HG02970 (cell line): ENCODE measurements at regions not wholly inside any gene's neighbourhood (a gene's known extent, or its start where the extent isn't known, plus 50 kb on each side); places are given as distances from the start of the nearest gene placed in this dataset.
"Not testable (repeated sequence)": the region's sequence is repeated elsewhere in the genome, so short reads cannot be mapped to it uniquely, and the experiment has no call there.

Source experiments
- ATAC-seq: cut with Tn5 transposase; IDR thresholded peaks from one replicate; pipeline ENCODE4 v1.9.1; 2021; ENCODE audit warnings: mild to moderate bottlenecking, moderate library complexity, moderate number of reproducible peaks; ENCODE audit not compliant: unreplicated experiment, low FRiP score

DNA sequence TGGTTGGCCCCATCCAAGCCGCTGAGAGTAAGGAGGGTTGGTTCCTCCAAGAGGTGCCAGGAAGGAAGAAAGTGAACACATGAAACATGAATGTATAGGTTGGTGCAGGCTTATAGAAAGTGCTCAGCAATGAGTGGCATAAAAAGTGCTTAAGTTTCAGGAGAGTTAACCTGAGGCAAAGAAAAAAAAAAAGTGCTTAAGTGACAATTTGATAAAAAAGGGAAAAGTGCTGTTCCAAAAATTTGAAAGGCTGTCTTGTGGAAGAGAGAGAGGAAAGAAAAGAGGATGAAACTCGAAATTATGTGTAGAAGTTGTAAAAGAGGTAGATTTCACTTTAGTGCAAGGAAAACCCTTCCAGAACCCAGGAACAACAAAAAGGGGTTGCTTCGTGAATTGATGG is 85.5 kb upstream of the MAP4K4 start:
- ATAC-seq = no peak

DNA sequence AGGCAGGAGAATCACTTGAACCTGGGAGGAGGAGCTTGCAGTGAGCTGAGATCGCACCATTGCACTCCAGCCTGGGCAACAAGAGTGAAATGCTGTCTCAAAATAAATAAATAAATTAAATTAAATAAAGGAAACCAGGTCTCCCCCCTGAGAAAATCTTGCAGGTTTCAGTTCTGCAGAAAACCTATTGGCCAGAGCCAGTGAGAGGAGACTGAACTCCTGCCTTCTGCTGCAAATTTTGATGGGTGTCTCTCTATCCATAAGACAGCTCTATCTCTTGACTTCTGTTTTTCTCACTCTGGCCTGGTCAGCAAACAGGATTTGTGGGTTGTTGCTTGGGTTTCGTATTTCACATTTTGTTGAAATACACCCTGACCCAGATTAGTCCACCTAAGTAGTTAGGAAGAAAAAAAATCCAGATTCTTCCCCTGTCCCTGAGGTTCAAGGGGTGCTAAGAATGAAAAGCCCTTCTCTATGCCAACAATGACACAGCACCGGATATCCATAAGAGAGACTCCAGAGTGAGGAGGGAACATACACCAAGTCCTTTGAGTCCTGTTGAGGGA is 86.7 kb upstream of the MAP4K4 start:
- no peak for ATAC-seq

DNA sequence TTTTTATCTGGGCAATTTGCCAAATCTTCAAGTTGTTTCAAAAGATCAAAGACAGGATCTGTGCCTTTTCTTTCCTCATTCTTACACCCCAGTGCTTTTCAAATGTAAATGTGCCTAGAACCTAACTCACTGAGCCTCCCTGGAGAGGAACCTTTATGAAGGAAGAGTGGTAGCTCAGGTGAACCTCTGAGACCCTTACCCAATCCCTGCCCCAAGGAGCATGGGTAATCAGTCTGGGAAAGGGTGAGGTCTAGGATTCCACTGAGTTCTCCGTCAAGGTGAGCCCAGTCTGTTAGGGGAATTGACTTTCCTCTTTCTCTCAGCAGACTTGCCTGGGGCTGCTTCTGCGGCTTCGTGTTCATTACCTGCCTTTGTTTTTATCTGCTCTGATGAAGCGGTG is 88.1 kb upstream of the MAP4K4 start:
- ATAC-seq = no peak

DNA sequence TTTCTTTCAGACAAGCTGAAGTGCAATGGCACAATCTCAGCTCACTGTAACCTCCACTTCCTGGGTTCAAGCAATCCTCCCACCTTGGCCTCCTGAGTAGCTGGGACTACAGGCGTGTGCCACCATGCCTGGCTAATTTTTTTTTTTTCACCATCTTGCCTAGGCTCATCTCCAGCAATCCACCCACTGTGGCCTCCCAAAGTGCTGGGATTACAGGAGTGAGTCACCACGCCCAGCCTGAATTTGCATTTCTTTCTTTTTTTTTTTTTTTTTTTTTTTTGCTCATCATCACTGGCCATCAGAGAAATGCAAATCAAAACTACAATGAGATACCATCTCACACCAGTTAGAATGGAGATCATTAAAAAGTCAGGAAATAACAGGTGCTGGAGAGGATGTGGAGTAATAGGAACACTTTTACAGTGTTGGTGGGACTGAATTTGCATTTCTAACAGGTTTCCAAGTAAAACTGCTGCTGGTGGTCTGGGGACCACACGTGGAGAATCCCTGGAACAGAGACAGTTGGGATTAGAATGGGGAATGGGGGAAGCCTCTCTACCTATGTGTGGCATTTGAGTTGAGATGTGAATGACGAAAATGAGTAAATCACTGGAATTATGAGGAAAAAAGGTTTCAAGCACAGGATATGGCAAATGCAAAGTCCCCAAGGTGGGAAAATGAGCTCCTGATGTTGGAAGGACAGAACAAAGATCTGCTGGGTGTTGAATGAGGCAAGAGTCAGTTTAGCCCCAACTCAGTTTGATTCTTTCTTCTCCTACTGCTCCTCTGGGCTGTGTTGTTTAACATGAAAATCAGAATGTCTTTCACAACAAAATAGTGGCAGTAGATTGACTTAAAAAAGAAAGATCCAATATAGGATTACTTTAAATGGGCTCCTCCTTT is 88.8 kb upstream of the MAP4K4 start:
- no peak for ATAC-seq

DNA sequence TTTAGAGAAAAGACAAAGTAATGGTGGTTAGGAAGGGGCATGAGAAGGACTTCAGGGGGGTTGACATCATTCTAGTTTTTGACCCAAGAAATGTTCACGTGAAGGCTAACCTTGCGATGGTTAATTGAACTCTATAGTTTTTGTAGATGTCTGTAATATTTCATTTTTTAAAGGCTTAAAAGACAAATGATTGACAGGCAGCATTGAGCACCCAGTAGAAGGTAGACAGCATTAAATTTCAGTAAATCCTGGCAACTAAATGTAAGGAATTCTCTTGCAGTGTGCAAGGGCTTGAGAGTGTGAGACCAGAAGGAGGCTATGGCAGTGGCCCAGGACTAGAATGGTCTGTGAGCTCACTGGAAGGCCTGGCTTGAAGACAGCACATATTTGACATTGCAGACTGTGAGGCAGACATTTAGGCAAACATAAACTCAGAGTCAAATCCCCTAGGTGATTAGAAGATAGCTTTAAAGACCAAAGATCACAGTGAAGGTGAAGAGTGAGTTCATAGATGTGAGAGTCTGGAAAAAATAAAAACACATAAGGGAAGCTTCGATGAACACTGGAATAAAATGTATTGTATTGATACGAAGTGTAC is 100.1 kb upstream of the MAP4K4 start:
- ATAC-seq = no peak

DNA sequence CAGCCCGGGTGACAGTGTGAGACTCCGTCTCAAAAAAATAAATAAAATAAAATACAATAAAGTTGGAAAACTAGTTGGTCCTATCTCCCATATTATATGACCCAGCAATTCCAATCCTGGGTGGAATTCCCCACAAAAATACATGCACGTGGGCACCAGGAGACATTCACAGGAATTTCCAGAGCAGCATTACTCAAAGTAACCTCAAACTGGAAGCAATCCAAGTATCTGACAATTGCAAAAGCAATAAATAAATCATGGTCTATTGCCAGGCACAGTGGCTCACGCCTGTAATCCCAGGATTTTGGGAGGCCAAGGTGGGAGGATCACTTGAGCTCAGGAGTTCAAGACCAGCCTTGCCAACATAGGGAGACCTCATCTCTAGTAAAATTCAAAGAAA is 101.2 kb upstream of the MAP4K4 start:
- no peak for ATAC-seq

DNA sequence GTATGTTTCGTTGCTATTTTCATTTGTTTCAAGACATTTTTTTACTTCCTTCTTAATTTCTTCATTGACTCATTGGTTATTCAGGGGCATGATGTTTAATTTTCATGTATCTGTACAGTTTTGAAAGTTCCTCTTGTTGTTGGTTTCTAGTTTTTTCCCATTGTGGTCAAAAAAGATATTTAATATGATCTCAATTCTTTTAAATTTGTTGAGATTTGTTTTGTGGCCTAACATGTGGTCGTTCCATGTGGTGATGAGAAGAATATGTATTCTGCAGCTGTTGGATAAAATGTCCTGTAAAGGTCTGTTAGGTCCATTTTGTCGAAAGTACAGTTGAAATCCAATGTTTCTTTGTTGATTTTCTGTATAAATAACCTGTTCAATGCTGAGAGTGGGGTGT is 110.3 kb upstream of the MAP4K4 start:
- ATAC-seq = no peak

DNA sequence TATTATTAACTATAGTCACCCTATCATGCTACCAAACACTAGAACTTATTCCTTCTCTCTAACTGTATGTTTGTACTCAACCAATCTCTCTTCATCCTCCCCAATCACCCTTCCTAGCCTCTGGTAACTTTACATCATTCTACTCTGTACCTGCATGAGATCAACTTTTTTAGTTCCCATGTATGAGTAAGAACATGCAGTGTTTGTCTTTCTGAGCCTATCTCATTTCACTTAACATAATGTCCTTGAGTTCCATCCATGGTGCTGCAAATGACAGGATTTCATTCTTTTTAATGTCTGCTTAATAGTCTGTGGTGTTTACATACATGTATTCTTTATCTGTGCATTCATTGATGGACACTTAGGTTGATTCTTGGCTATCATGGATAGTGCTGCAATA is 108.9 kb upstream of the RFX8 start:
- ATAC-seq = no peak

DNA sequence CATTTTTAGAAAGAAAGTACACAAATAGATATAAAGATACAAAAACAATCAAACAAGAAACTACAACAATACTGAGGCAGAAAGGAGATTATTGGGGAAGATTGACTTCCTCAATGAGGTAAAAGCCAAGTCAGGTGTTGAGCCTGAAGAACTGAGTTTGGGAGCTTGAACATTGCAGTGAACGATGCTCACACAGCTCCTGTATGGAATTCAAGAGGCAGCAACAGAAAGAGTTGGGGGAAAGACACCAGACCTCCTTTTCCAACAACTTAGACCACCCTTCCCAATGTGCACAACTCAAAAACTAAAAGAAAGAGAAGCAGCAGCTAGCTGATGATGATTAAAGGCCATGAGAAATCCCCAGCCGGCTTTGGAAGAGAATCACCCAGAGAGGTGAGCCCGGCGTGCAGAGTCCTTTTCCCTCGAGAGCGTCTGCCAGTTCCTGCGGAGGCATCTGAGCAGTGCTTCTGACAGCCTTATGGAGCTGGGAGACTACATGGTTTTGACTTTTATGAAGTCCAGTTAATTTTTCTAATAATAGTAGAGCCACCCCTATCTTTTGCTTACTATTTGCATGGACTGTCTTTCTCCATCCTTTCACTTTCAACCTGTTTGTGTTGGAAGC is 106.9 kb upstream of the RFX8 start:
- ATAC-seq = no peak

DNA sequence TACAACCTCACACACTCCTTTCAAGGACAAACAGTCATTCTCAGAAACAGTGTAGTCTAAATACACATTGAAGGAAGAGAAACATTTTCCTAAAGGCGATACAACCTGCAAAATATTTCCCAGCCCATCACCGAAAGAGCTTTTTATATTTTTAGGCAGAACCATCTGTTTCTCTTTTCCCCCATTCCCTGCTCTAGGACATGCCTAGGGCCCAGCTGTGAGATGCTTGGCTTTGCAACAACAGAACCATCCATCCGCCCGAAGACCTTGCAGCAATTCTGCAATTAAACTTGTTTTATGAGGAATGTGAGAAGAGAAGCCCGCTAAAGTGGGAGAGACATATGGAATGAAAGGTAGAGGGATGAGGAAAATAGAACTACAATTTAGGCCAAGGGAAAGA is 105.6 kb upstream of the RFX8 start:
- ATAC-seq = no peak

DNA sequence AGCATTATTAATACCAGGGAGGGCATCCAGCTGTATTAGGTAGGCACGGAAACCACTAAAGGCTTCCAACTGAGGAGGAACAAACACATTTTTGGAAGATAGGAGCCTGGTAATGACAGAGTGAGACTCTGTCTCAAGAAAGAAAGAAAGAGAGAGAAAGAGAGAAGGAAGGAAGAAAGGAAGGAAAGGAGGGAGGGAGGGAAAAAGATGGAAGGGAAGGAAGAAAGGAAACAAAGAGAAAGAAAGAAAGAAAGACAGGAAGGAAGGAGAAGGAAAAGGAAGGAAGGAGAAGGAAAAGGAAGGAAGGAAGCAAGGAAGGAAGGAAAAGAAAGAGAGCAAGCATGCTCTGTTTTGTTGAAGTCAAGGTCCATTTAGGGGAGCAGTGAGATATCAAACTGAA is 103.8 kb upstream of the RFX8 start:
- ATAC-seq = no peak

DNA sequence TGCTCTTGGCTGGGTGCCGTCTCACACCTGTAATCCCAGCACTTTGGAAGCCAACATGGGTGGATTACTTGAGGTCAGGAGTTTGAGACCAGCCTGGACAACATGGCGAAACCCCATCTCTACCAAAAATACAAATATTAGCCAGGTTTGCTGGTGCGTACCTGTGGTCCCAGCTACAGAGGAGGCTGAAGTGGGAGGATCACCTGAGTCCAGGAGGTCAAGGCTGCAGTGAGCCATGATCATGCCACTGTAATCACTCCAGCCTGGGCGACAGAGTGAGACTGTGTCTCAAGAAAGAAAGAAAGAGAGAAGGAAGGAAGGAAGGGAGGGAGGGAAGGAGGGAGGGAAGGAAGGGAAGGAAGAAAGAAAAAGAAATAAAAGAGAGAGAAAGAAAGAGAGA is 103.2 kb upstream of the RFX8 start:
- ATAC-seq = not testable (repeated sequence)

DNA sequence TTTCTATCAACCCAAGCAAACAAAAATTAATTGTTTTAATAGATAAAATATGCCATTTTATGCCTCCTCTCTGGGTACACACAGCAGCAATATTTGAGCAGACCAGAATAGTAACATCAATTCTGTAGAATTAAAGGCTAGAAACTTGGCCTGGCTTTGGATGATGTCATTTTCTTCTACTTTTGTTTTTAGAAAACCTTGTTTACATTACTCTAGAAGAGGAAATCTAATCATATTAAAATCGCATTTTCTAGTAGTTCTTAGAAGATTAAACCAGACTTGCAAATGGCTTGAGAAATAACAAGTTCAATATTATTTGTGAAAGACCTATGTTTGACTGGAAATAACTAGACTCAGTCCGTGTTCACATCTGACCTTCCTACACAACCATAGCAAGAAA is 102.3 kb upstream of the RFX8 start:
- ATAC-seq = no peak

DNA sequence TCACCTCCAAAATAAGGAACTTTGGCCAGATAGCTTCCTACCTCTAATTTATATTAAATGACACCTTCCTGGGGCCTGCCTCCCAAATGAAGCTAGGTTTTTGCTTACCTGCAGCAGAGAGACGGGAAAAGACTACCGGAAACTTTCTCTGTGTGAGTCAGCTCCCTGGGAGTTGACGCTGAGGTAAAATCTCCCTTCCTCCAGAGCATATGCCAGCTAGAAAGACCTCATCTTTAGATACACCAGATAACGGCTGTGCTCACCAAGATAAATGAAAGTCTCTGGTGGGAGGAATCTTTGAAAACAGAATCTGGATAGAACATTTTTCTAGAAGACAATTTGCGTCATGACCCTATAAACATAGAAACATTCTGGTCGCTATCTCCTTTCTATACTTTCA is 99.7 kb upstream of the RFX8 start:
- ATAC-seq = no peak

DNA sequence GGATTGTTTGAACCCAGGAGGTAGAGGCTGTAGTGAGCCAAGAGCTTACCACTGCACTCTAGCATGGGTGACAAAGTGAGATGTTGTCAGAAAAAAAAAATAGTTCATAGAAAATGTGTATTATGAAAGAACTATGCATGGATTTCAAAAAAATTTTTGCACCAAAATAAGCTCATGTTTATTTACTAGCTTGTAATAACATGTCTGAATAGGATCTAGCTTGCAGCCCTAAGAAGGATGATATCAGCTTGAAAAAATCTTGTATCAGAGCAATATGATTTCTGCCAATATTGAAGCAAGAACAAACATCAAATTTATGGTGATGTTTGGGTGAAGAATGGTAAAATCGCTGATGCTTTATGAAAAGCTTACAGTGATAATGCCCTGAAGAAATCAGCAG is 97.0 kb upstream of the RFX8 start:
- no peak for ATAC-seq

DNA sequence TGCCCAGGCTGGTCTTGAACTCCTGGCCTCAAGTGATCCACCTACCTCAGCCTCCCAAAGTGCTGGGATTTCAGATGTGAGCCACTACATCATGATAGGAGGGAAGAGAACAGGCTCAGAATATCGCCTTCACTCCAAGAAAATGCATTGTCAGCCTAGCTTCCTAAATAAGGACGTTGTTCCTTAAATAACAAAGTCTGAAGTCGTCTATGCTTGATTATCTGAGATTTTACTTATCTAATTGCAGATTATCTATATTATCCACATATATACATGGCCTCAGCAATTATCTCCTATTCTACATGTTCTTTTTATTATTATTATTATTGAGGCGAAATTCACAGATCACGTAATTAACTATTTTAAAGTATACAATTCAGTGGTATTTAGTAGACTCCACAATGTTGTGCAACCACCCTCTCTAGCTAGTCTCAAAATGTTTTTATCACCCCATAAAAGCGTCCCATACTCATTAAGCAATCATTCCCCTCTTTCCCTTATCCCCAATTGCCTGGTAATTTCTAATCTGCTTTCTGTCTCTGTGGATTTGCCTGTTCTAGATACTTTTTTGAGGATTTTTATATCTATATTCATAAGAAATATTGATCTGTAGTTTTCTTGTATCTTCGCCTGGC is 95.1 kb upstream of the RFX8 start:
- no peak for ATAC-seq

DNA sequence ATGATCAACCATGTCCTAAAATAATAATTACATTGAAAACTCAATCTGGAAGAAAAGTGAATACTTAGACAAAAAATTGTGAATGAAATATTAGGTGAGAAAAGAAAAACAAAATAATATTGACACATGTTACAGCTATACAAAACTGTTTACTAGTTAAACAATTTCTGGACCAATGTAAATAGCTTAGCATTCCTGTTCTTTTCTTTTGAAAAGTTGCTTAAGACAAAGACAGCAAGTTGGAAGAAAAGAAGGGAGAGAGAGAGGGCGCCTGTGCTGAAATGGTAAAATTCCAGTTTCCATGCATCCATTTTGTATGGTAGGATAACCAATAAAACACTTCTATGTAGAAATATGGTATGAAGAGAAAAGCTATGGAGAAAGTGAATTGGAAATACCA is 94.1 kb upstream of the RFX8 start:
- no peak for ATAC-seq

DNA sequence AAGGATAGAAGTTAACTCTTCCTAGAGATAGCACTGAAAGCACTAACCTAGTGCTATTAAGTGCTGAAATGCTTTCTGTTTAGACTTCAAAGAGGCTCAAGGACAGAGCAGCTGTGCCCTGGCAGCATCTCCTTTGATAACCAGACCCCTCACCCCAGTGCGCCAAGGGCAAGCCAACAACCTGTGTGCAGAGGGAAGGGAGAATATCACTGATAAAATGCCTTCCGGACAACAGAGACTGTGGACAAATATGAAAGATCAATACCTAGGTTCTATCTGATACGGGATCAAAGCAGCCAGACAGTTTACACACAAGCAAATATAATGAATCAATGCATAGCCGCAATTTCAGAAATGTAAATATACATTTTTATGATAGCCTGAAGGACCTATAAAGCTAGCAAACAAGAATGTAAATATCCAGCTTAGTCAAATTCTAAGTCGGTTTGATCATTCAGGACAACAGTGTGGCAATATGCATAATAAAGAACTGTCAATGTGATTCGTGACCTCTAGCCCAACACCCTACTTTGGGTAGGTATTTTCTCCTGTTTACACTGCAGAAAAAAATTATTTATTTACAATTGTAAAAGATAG is 91.8 kb upstream of the RFX8 start:
- no peak for ATAC-seq

DNA sequence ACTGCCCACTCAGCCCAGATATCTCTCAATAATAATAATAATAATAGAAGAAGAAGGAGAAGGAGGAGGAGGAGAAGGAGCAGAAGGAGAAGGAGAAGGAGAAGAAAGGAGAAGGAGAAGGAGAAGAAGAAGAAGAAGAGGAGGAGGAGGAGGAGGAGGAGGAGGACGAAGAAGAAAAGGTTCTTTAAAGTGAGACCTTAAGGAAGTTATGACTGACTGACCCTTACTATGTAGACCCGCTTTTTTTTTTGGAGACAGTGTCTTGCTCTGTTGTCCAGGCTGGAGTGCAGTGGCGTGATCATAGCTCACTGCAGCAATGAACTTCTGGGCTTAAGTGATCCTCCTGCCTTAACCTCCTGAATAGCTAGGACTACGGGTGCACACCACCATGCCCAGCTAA is 88.9 kb upstream of the RFX8 start:
- ATAC-seq = no peak

DNA sequence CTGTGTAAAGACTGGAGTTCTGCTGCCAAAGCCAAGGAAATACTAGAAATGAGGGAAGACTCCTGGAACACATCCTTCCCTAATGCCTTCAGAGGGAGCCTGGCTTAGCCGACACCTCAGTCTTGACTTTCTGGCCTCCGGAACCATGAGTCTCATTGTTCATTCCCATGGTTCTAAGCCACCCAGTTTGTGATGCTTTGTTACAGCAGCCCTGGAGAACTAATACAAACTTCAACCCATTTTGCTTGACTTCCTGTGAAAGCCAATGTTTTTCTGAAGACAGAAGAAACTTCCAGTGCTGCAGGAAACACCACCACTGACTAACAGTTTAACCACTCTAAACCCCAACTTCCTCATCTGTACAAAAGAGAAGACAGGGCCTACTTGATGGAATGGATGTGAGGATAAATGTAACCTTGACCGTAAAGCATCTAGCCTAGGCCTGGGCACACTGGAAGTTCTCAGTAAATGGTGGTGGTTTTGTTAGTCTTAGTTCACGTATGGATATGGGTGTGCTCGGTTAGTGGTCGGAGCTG is 85.9 kb upstream of the RFX8 start:
- no peak for ATAC-seq
